ENCODE measurements at regions not wholly inside any gene's neighbourhood (a gene's known extent, or its start where the extent isn't known, plus 50 kb on each side); places are given as distances from the start of the nearest gene placed in this dataset.
A peak's percentile ranks its signal among the peaks of the same experiment; 100 is the strongest.

- no peak for DNase-seq (ENCODE audit: low spot score in 2 of 2)
- no peak overlapping the region for H3K27ac ChIP-seq
- intact Hi-C loops (cut with DNase I), result no loop called here
- TF ChIP-seq, protein P1, sequence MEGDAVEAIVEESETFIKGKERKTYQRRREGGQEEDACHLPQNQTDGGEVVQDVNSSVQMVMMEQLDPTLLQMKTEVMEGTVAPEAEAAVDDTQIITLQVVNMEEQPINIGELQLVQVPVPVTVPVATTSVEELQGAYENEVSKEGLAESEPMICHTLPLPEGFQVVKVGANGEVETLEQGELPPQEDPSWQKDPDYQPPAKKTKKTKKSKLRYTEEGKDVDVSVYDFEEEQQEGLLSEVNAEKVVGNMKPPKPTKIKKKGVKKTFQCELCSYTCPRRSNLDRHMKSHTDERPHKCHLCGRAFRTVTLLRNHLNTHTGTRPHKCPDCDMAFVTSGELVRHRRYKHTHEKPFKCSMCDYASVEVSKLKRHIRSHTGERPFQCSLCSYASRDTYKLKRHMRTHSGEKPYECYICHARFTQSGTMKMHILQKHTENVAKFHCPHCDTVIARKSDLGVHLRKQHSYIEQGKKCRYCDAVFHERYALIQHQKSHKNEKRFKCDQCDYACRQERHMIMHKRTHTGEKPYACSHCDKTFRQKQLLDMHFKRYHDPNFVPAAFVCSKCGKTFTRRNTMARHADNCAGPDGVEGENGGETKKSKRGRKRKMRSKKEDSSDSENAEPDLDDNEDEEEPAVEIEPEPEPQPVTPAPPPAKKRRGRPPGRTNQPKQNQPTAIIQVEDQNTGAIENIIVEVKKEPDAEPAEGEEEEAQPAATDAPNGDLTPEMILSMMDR (IDR thresholded peaks at IDR 0.05), result no peak
- no peaks in the 10 kb centered on the region for H3K36me3 ChIP-seq
- H3K27me3 ChIP-seq, result no peaks in the 10 kb centered on the region
- H3K4me1 ChIP-seq, result peaks cover 0 to 5% of the 10 kb centered on the region in 2 donors
- H3K4me3 ChIP-seq, result no peak overlapping the region
- no peaks in the 10 kb centered on the region for H3K9me3 ChIP-seq
These were observed 425.8 kb upstream of the CAMK1G start for GRCh38 chr1:209157546-209158249.

DNA sequence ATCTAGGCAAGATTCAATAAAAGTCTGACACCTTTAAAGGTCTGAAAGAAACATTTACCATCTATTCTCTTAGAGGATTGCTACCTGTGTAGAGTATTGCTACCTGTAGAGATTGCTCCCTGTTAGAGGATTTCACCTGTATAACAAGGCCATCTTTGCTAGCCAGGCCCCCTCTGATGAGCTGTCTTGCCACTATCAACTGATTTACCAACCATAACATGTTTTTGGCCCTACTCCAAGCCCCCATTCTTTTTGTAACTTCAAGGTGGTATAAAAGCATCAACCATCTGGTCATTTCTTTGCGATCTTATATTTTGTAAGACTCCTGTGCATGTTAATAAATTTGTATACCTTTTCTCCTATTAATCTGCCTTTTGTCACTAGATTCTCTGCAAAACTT lies 424.7 kb upstream of the CAMK1G start:
- Histone ChIP-seq H3K36me3 (no peaks in the 10 kb centered on the region), H3K4me3 (no peak overlapping the region), H3K9me3 (no peaks in the 10 kb centered on the region), H3K27me3 (no peaks in the 10 kb centered on the region), H3K27ac (no peak overlapping the region), H3K4me1 (peaks cover 0 to 11% of the 10 kb centered on the region in 2 donors)
- TF ChIP-seq, protein P1 (IDR thresholded peaks at IDR 0.05), result no peak
- intact Hi-C loops (cut with DNase I), result no loop called here
- DNase-seq (ENCODE audit: low spot score in 2 of 2), result no peak

- H3K36me3 ChIP-seq, result no peaks in the 10 kb centered on the region
These were observed 423.3 kb upstream of the CAMK1G start for GRCh38 chr1:209160230-209160629.

DNA sequence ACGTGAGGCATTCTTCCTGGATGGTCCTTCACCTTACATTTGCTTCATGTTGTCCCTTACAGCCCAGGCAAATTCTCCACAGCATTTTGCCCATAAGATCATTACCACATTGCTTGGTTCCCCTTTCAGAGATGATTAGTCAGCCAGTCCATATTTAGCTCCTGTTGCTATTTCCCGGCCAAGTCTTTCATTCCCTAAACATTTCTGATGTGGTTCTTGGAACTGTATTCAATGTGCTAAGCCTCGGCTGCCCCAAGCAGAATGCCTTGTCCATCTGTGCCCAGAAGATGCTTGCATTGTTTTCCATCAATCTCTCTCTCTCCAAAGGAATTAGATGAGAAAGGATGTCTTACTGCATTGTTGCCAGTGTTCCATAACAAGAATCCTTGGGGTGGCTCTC lies 420.9 kb upstream of the CAMK1G start:
- Histone ChIP-seq H3K4me1 (peaks cover 0 to 11% of the 10 kb centered on the region in 2 donors), H3K36me3 (no peaks in the 10 kb centered on the region), H3K4me3 (no peak overlapping the region), H3K27ac (peak overlapping the region in 1 of 2 donors; percentile 42), H3K9me3 (no peaks in the 10 kb centered on the region), H3K27me3 (no peaks in the 10 kb centered on the region)
- DNase-seq (ENCODE audit: low spot score in 2 of 2), result peak in 1 of 2 donors; percentile 62
- TF ChIP-seq, protein P1 (IDR thresholded peaks at IDR 0.05), result no peak
- intact Hi-C loops (cut with DNase I), result no loop called here

More at GRCh38 chr1:209160230-209160629, 423.3 kb upstream of the CAMK1G start:
- Histone ChIP-seq H3K9me3 (no peaks in the 10 kb centered on the region), H3K4me1 (peaks cover 0 to 11% of the 10 kb centered on the region in 2 donors), H3K4me3 (no peak overlapping the region), H3K27ac (no peak overlapping the region), H3K27me3 (no peaks in the 10 kb centered on the region)
- TF ChIP-seq, protein P1 (IDR thresholded peaks at IDR 0.05), result no peak
- DNase-seq (ENCODE audit: low spot score in 2 of 2), result no peak
- intact Hi-C loops (cut with DNase I), result no loop called here

GRCh38 chr1:209168204-209168603 lies 415.3 kb upstream of the CAMK1G start:
- Histone ChIP-seq H3K9me3 (no peaks in the 10 kb centered on the region), H3K36me3 (no peaks in the 10 kb centered on the region), H3K4me1 (peaks cover 0 to under 1% of the 10 kb centered on the region in 2 donors), H3K27me3 (no peaks in the 10 kb centered on the region), H3K27ac (peak overlapping the region; percentile 49 to 56), H3K4me3 (no peak overlapping the region)
- TF ChIP-seq, protein P1 (IDR thresholded peaks at IDR 0.05), result no peak
- intact Hi-C loops (cut with DNase I), result no loop called here
- no peak for DNase-seq (ENCODE audit: low spot score in 2 of 2)

Data from ascending aorta (tissue), 2 donors.